Osteoblast (primary cell): ENCODE measurements at regions not wholly inside any gene's neighbourhood (a gene's known extent, or its start where the extent isn't known, plus 50 kb on each side); places are given as distances from the start of the nearest gene placed in this dataset.

Source experiments
- DNase-seq: peaks from one replicate; pipeline ENCODE4 v3.0.0; 2011; ENCODE audit warnings: low spot score, mixed read lengths; ENCODE audit not compliant: insufficient read length; ENCODE audit errors: missing footprints
- H2AFZ ChIP-seq: 2 replicates; pipeline ENCODE4 v1.6.0; 2011; ENCODE audit warnings: mild to moderate bottlenecking, low read length
- H3K27ac ChIP-seq: 2 replicates; pipeline ENCODE4 v1.5.1; 2011; ENCODE audit warnings: mild to moderate bottlenecking, low read depth, low read length, moderate library complexity
- H3K27me3 ChIP-seq: 2 replicates; pipeline ENCODE4 v1.6.0; 2012; ENCODE audit warnings: mild to moderate bottlenecking, control low read depth, inconsistent platforms, low read length, moderate library complexity; ENCODE audit not compliant: insufficient read depth
- H3K36me3 ChIP-seq: 2 replicates; pipeline ENCODE4 v1.5.1; 2011; ENCODE audit warnings: mild to moderate bottlenecking, low read length, control low read depth, moderate library complexity; ENCODE audit not compliant: insufficient read depth
- H3K4me1 ChIP-seq: 2 replicates; pipeline ENCODE4 v1.5.1; 2011; ENCODE audit warnings: mild to moderate bottlenecking, low read length, control low read depth, moderate library complexity; ENCODE audit not compliant: insufficient read depth
- H3K4me2 ChIP-seq: 2 replicates; pipeline ENCODE4 v1.6.0; 2011; ENCODE audit warnings: mild to moderate bottlenecking, low read length; ENCODE audit not compliant: insufficient read depth
- H3K4me3 ChIP-seq: fragments of 200-600 bp; sonication (generic); 3 replicates; pipeline ENCODE4 v1.5.1; 2012; ENCODE audit warnings: mild to moderate bottlenecking, low read length, inconsistent platforms; ENCODE audit not compliant: insufficient read depth
- H3K79me2 ChIP-seq: 2 replicates; pipeline ENCODE4 v1.6.0; 2012; ENCODE audit warnings: mild to moderate bottlenecking, low read length, control low read depth, inconsistent platforms; ENCODE audit not compliant: insufficient read depth
- H3K9me3 ChIP-seq: 2 replicates; pipeline ENCODE4 v1.5.1; 2011; ENCODE audit warnings: low read depth, low read length, control low read depth
- H4K20me1 ChIP-seq: 2 replicates; pipeline ENCODE4 v1.6.0; 2012; ENCODE audit warnings: mild to moderate bottlenecking, low read length, control low read depth; ENCODE audit not compliant: insufficient read depth
- CTCF ChIP-seq: IDR thresholded peaks from 2 replicates; pipeline ENCODE4 v1.5.1; 2011; ENCODE audit warnings: mild to moderate bottlenecking, low read depth, low read length, moderate library complexity; ENCODE audit errors: extremely low read depth

- Histone ChIP-seq H3K4me1 (no peaks in the 10 kb centered on the region), H3K4me2 (no peak overlapping the region), H3K36me3 (no peaks in the 10 kb centered on the region), H3K4me3 (no peak overlapping the region), H2AFZ (no peak overlapping the region), H4K20me1 (no peaks in the 10 kb centered on the region), H3K27ac (no peak overlapping the region), H3K9me3 (no peaks in the 10 kb centered on the region), H3K27me3 (no peaks in the 10 kb centered on the region), H3K79me2 (no peaks in the 10 kb centered on the region)
- no peak for TF ChIP-seq CTCF
- no peak for DNase-seq
These were observed 77.6 kb upstream of the PGBD5 start for GRCh38 chr1:230503726-230504125.

GRCh38 chr1:230502996-230503395, 76.9 kb upstream of the PGBD5 start:
- TF ChIP-seq CTCF: no peak
- Histone ChIP-seq H3K27ac (no peak overlapping the region), H3K4me2 (no peak overlapping the region), H3K36me3 (no peaks in the 10 kb centered on the region), H4K20me1 (no peaks in the 10 kb centered on the region), H3K4me3 (no peak overlapping the region), H2AFZ (no peak overlapping the region), H3K4me1 (no peaks in the 10 kb centered on the region), H3K9me3 (no peaks in the 10 kb centered on the region), H3K27me3 (no peaks in the 10 kb centered on the region), H3K79me2 (no peaks in the 10 kb centered on the region)
- no peak for DNase-seq

GRCh38 chr1:230502306-230502705, 76.2 kb upstream of the PGBD5 start:
- Histone ChIP-seq H3K36me3 (no peaks in the 10 kb centered on the region), H3K27me3 (no peaks in the 10 kb centered on the region), H3K79me2 (no peaks in the 10 kb centered on the region), H3K27ac (no peak overlapping the region), H3K4me3 (no peak overlapping the region), H3K4me1 (no peaks in the 10 kb centered on the region), H2AFZ (no peak overlapping the region), H3K9me3 (no peaks in the 10 kb centered on the region), H4K20me1 (no peaks in the 10 kb centered on the region), H3K4me2 (no peak overlapping the region)
- no peak for DNase-seq
- no peak for TF ChIP-seq CTCF

GRCh38 chr1:230501849-230502248, 75.7 kb upstream of the PGBD5 start:
- H3K4me2 ChIP-seq: no peak overlapping the region
- no peaks in the 10 kb centered on the region for H3K27me3 ChIP-seq
- no peaks in the 10 kb centered on the region for H3K9me3 ChIP-seq
- no peaks in the 10 kb centered on the region for H3K4me1 ChIP-seq
- no peaks in the 10 kb centered on the region for H3K36me3 ChIP-seq
- DNase-seq: no peak
- H3K27ac ChIP-seq: no peak overlapping the region
- H3K79me2 ChIP-seq: no peaks in the 10 kb centered on the region
- no peak for TF ChIP-seq CTCF
- H4K20me1 ChIP-seq: no peaks in the 10 kb centered on the region
- no peak overlapping the region for H2AFZ ChIP-seq
- H3K4me3 ChIP-seq: no peak overlapping the region
